ENCODE measurements at regions not wholly inside any gene's neighbourhood (a gene's known extent, or its start where the extent isn't known, plus 50 kb on each side); places are given as distances from the start of the nearest gene placed in this dataset.

DNA sequence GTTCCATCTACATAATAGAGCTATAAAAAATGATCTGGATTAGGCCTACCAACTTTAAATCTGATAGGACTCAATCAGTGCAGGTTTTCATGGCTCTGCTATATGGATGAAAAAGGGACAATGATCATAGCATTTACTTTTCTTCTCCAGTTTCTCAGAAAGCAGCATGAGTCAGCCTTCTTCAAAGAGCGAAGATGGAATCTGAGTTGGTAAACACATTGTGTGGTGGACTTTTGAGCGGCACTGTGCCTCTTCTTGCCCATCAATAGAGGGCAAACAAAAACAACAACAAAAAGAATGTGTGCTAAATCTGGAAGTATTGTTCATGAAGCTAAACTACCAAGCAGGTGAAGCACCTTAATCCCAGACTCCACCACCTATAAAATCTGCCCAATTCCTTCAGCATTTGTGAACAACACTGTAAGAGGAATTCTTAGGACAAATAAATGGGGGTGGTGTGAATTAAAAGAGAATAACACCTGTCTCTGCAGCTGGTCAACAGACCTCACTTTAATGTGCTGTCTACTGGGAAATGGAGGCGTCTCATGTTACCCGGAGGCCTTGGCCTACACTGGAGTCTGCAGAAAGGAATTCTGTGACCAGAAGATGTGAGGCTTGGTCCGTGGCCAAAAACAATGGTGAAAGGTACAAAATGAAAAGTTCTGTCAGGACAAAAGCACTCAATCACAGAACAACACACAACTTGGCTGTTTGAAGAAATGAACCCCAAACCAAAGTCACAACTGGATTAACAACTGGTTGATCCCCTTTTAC, 609.0 kb downstream of the IRS1 start (continued):
- TF ChIP-seq ZBTB49 (CRISPR knock-in tag; IDR thresholded peaks at IDR 0.05; ENCODE audit: borderline replicate concordance) = no peak
- no peak for TF ChIP-seq ZKSCAN1 (IDR thresholded peaks at IDR 0.05; ENCODE audit: low read length)
- TF ChIP-seq ZNF724P (CRISPR knock-in tag; IDR thresholded peaks at IDR 0.05; ENCODE audit: borderline replicate concordance) = peak; percentile 64; the same call in 1 of the 2 replicates
- TF ChIP-seq ATF6 (CRISPR knock-in tag; conservative IDR thresholded peaks at IDR 0.05) = no peak
- no peak for TF ChIP-seq RNF219 (CRISPR knock-in tag; IDR thresholded peaks at IDR 0.05)
- TF ChIP-seq PATZ1 (CRISPR knock-in tag; IDR thresholded peaks at IDR 0.05) = no peak
- no peak for TF ChIP-seq ZNF333 (CRISPR knock-in tag; IDR thresholded peaks at IDR 0.05; ENCODE audit: borderline replicate concordance)
- TF ChIP-seq, protein P1, sequence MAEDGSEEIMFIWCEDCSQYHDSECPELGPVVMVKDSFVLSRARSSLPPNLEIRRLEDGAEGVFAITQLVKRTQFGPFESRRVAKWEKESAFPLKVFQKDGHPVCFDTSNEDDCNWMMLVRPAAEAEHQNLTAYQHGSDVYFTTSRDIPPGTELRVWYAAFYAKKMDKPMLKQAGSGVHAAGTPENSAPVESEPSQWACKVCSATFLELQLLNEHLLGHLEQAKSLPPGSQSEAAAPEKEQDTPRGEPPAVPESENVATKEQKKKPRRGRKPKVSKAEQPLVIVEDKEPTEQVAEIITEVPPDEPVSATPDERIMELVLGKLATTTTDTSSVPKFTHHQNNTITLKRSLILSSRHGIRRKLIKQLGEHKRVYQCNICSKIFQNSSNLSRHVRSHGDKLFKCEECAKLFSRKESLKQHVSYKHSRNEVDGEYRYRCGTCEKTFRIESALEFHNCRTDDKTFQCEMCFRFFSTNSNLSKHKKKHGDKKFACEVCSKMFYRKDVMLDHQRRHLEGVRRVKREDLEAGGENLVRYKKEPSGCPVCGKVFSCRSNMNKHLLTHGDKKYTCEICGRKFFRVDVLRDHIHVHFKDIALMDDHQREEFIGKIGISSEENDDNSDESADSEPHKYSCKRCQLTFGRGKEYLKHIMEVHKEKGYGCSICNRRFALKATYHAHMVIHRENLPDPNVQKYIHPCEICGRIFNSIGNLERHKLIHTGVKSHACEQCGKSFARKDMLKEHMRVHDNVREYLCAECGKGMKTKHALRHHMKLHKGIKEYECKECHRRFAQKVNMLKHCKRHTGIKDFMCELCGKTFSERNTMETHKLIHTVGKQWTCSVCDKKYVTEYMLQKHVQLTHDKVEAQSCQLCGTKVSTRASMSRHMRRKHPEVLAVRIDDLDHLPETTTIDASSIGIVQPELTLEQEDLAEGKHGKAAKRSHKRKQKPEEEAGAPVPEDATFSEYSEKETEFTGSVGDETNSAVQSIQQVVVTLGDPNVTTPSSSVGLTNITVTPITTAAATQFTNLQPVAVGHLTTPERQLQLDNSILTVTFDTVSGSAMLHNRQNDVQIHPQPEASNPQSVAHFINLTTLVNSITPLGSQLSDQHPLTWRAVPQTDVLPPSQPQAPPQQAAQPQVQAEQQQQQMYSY (CRISPR knock-in tag; IDR thresholded peaks at IDR 0.05) = no peak
- no peak for TF ChIP-seq TCF7L2 (IDR thresholded peaks at IDR 0.05; ENCODE audit: low read depth, low read length)
